MG63 (cell line): ENCODE measurements at regions not wholly inside any gene's neighbourhood (a gene's known extent, or its start where the extent isn't known, plus 50 kb on each side); places are given as distances from the start of the nearest gene placed in this dataset.

Experiments used
- DNase-seq: peaks from one replicate; pipeline ENCODE4 v3.0.0-alpha.2; 2020
- H3K27me3 ChIP-seq: fragments of 250-450 bp; sonication (Bioruptor Pico); 2 replicates; pipeline ENCODE4 v1.5.1; 2020; ENCODE audit warnings: mild to moderate bottlenecking, moderate library complexity
- H3K36me3 ChIP-seq: fragments of 250-450 bp; sonication (Bioruptor Pico); 2 replicates; pipeline ENCODE4 v1.5.1; 2020; ENCODE audit warnings: mild to moderate bottlenecking, moderate library complexity
- H3K4me3 ChIP-seq: fragments of 250-450 bp; sonication (Bioruptor Pico); 2 replicates; pipeline ENCODE4 v1.5.1; 2020; ENCODE audit warnings: mild to moderate bottlenecking, moderate library complexity
- H3K9me3 ChIP-seq: fragments of 250-450 bp; sonication (Bioruptor Pico); 2 replicates; pipeline ENCODE4 v1.5.1; 2020; ENCODE audit warnings: mild to moderate bottlenecking, moderate library complexity

DNA sequence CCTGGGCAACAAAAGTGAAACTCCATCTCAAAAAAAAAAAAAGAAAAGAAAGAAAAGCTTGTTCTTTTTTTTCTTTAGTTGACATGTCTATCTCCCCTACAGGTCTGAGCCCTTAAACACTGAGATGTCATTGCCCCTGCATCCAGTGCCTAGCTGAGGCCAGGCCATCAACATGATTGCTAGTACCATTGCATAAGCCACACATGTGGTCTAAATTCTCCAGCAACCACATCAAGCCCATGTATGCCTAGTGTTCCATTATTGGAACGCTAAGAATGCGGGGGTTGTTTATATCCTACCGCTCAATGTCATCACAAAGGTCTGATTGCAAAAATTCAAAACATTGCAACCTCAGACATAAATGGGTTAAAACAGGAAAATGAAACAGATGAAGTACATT is 62.7 kb downstream of the NPTX2 start:
- Histone ChIP-seq H3K4me3 (no peak overlapping the region), H3K9me3 (no peaks in the 10 kb centered on the region), H3K27me3 (no peaks in the 10 kb centered on the region), H3K36me3 (no peaks in the 10 kb centered on the region)
- DNase-seq, result no peak

DNA sequence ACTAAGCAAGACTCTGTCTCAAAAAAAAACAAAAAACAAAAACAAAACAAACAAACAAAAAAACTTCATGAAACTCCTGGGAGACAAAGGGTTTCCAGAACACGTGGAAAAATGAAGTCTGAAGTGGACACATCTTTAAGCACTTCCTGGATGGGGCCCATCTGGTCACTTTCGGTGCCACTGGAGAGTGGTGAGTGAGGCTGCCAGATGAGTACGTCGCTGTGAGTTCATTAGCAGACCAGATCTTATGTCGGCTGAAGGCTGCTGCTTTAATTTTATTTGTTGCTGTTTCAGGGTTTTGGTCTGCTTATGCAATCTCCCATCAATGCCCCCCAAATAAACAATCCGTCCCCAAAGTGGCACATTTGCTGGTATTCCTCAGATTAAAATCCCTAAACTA is 64.4 kb downstream of the NPTX2 start:
- no peak for DNase-seq
- H3K9me3 ChIP-seq, result no peaks in the 10 kb centered on the region
- no peaks in the 10 kb centered on the region for H3K27me3 ChIP-seq
- H3K4me3 ChIP-seq, result no peak overlapping the region
- H3K36me3 ChIP-seq, result no peaks in the 10 kb centered on the region

DNA sequence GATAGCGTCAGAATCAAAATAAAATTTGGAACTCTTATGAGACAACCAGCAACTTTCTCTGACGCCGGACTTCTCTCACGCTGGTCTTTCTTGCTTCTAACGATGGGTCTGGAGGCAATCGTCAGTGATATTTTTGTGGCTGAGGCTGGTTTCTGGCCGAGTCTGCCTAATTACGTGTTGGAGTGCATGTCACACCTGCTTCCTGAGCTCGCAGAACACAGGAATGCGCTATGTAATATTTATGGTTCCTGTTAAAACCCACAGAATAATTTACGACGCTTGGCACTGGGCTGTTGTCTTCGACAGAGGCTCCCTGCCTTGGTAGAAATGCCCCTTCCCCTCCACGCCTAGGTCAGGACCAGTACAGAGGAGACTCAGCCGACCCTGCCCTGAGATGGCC is 64.9 kb downstream of the NPTX2 start:
- no peak overlapping the region for H3K4me3 ChIP-seq
- no peaks in the 10 kb centered on the region for H3K36me3 ChIP-seq

DNA sequence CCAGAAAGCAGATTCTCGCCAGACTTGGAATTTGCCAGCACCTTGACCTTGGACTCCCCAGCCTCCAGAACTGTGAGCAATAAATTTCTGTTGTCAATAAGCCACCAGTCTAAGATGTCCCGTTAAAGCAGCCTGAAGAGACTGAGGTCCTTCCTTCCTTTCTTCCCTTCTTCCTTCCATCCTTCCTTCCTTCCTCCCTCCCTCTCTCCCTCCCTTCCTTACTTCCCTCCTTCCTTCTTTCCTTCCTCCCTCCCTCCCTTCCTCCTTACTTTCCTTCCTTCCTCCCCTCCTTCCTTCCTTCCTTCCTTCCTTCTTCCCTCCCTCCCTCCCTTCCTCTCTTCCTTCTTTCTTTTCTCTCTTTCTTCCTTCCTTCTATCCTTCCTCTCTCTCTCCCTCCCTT is 66.4 kb downstream of the NPTX2 start:
- H3K9me3 ChIP-seq, result no peaks in the 10 kb centered on the region
- no peaks in the 10 kb centered on the region for H3K36me3 ChIP-seq
- H3K4me3 ChIP-seq, result no peak overlapping the region
- no peak for DNase-seq
- H3K27me3 ChIP-seq, result no peaks in the 10 kb centered on the region

More for the DNA sequence above, 64.9 kb downstream of the NPTX2 start:
- Histone ChIP-seq H3K9me3 (no peaks in the 10 kb centered on the region), H3K27me3 (no peaks in the 10 kb centered on the region)
- no peak for DNase-seq

DNA sequence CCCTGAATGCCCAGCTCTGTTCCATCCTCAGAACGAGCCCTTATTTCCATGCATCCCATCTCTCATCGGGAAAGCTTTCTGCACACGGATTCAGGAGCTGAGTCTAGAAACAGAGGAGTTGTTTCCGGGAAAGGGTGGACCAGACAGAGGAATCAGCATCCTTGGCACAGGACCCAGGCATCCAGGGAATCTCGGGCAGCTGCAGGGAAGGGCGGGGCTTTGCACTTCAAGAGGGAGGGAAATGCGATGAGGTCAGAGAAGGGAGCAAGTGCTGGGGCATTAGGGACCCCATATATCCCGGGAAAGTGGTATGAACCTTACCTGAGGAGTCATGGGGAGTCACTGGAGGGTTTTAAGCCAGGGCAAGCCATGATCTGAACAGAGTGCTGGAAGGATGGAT is 68.5 kb downstream of the NPTX2 start:
- Histone ChIP-seq H3K4me3 (no peak overlapping the region), H3K9me3 (no peaks in the 10 kb centered on the region), H3K36me3 (no peaks in the 10 kb centered on the region), H3K27me3 (no peaks in the 10 kb centered on the region)
- DNase-seq, result no peak

DNA sequence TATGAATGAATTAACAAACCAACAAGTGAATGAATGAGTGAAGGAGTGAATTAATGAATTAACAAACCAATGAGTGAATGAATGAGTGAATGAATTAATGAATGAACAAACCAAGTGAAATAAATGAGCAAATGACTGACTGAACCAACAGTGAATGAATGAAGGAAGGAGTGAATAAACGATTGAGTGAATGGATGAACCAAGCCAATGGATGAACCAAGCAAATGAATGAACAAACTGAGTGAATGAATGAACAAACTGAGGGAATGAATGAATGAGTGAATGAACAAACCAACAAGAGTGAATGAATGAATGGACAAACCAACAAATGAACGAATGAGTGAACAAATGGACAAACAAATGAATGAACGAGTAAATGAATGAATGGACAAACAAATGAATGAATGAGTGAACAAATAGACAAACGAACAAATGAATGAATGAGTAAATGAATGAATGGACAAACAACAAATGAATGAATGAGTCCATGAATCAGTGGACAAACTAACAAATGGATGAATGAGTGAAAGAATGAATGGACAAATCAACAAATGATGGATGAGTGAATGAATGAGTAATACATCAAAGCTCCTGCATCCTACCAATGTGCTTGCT is 69.5 kb downstream of the NPTX2 start:
- no peak for DNase-seq
- Histone ChIP-seq H3K4me3 (no peak overlapping the region), H3K27me3 (no peaks in the 10 kb centered on the region), H3K9me3 (no peaks in the 10 kb centered on the region), H3K36me3 (no peaks in the 10 kb centered on the region)

DNA sequence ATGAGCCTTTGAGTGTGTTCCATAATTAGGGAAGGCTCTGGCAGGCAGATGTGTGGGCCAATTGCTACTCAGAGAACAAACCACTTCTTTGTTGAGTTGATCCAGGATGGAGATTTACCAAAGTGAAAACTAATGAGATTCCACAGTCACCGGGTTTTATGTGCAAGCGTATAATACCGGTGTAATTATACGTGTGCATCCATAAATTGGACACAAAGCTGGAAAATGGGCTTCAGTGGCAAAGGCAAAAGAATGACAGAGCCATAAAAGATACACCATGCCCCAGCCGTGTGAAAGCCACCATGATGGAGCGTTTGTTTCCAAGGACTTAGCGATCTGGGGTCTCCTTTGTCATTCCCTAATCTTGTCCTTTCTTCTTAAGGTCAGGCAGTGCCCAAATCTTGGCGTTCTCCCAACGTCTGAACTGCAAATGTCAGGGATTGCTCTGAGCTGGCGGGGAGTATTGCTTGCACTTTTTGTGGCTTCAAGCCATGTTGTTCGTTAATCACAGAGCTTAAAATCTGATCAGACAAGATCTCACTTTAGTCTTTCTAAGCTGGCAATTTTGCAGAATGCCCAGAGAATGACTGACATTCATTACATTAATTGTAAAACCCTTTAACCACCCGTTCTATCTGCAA is 70.1 kb downstream of the NPTX2 start:
- H3K27me3 ChIP-seq, result no peaks in the 10 kb centered on the region
- DNase-seq, result no peak
- H3K4me3 ChIP-seq, result no peak overlapping the region
- no peaks in the 10 kb centered on the region for H3K9me3 ChIP-seq
- no peaks in the 10 kb centered on the region for H3K36me3 ChIP-seq

DNA sequence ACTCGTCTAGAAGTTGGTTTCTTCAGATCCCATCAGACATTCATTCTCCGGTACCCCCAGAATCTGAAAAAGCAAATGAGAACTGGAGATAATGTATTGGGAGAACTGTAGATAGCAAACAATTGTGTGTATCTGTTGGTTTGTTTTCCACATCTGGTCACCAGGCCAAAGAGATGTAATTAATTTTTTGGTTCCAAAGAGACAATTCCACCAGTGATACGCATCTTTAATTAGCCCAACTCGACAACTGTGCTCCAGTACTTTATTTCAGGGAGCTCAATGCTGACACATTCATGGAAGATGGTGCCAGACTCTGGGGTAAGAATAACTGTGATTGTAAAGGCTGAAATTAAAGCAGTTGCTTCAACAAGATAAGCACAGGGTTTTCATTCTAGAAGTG is 74.5 kb downstream of the NPTX2 start:
- H3K9me3 ChIP-seq, result no peaks in the 10 kb centered on the region
- H3K36me3 ChIP-seq, result no peaks in the 10 kb centered on the region
- H3K27me3 ChIP-seq, result no peaks in the 10 kb centered on the region
- DNase-seq, result no peak
- no peak overlapping the region for H3K4me3 ChIP-seq

DNA sequence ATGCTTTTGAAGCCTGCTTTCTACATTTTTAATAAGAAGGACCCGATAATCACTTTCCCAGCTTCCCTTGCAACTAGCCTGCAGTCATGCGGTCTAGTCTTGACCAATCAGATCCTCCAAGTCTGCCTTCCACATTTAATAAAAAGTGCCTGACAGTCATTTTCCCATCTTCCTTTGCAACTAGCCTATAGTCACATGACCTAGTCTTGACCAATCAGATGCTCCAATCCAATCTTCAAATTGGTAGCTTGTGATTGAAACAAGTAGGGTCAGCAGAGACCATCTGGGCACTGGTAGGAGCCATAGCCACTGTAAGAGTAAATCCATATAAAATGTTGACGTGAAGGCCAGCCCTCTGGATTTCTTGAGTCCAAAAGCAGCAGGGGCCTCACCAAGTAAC is 80.0 kb downstream of the NPTX2 start:
- no peaks in the 10 kb centered on the region for H3K27me3 ChIP-seq
- H3K4me3 ChIP-seq, result no peak overlapping the region
- no peaks in the 10 kb centered on the region for H3K9me3 ChIP-seq
- H3K36me3 ChIP-seq, result no peaks in the 10 kb centered on the region
- DNase-seq, result no peak

DNA sequence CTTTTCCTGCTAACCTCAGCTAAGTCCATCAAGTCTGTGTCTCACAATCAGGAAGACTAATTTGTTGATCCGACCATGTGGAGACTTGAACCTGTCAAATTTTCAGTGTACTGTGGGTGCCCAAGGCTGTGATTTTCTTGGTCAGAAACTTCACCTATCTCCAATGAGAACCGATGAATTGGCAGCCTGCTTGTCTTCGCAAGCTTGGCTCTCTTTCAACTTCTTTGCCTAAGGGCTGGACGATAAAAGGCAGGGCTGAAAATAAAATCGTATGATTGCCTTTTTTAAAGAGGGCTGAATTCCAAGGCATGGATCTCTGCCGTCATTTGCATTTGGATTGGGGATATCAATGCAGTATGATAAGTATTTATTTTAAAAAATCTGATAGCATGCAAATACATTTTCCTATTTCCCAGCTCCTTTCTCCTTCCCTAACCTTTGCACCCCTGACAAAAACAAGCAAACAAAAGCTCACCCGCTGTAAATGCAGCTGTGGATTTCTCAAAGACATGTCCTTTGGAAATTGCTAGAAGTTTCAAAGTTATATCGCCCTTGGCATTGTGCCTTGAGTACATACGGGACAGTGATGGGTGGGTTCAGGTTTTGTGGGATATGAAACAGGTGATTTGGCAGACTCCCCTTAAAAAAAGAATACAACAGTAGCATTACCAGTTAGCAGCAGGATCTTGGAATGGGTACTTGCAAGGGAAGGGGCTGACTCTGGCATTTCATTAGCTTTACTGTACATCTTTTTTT is 80.6 kb downstream of the NPTX2 start:
- no peaks in the 10 kb centered on the region for H3K27me3 ChIP-seq
- no peaks in the 10 kb centered on the region for H3K9me3 ChIP-seq
- no peak for DNase-seq
- H3K36me3 ChIP-seq, result no peaks in the 10 kb centered on the region
- no peak overlapping the region for H3K4me3 ChIP-seq

DNA sequence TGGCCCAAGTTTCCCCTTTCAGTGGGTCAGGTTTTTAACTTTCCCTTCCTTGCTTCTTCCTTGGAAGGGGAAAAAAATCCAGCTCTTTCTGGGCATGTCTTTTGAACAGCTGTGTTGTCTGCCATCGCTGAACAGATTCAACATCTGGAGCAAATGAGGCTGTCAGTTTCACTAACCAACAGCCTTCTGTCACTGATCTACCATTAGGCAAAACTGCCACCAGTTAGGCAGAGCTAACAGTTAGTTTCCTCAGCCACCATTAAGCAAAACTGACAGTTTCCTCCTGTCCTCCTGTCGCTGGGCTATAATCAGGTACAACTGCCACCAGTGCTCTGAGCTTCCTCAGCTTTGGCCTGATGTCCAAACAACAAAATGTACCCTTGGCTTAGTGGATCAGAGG is 81.9 kb downstream of the NPTX2 start:
- Histone ChIP-seq H3K27me3 (no peaks in the 10 kb centered on the region), H3K9me3 (no peaks in the 10 kb centered on the region), H3K36me3 (no peaks in the 10 kb centered on the region), H3K4me3 (no peak overlapping the region)
- DNase-seq, result no peak

DNA sequence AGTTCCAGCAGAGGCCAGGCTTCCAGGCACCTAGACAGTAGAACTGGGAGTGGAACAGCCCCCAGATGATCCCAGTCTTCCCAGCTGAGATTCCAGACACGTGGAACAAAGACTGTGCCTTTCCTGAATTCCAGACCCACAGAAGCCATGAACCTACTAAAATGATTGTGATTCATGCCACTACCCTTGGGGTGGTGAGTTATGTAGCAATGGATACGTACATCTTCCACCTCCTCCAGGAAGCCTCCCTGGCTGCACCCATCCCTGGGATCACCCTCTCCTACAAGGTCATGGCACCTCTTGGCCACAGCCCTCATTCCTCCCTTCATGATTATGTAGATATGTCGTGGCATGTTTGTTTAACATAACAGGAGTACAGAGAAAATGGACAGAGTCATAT is 83.4 kb downstream of the NPTX2 start:
- no peak overlapping the region for H3K4me3 ChIP-seq
- no peaks in the 10 kb centered on the region for H3K36me3 ChIP-seq
- no peaks in the 10 kb centered on the region for H3K9me3 ChIP-seq
- H3K27me3 ChIP-seq, result no peaks in the 10 kb centered on the region
- DNase-seq, result no peak

DNA sequence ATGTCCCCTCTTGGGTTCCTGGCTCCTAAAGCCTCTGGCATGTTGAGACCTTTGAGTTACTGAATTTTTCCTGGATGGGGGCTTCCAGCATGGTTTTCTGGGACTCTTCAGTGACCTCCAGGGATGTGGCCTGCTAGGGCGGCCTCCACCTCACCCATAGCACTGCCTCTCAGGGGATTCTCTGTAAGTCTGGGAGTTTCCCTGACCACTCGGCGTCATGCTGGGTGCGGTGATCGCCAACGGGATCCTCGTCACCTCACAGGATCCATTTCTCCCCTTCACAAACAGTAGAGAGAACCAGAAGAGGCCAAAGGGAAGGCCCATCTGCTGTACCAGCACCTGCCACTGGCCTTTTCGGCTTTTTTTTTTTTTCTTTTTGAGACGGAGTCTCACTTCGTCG is 84.3 kb downstream of the NPTX2 start:
- Histone ChIP-seq H3K27me3 (no peaks in the 10 kb centered on the region), H3K4me3 (no peak overlapping the region), H3K9me3 (no peaks in the 10 kb centered on the region), H3K36me3 (no peaks in the 10 kb centered on the region)
- no peak for DNase-seq

DNA sequence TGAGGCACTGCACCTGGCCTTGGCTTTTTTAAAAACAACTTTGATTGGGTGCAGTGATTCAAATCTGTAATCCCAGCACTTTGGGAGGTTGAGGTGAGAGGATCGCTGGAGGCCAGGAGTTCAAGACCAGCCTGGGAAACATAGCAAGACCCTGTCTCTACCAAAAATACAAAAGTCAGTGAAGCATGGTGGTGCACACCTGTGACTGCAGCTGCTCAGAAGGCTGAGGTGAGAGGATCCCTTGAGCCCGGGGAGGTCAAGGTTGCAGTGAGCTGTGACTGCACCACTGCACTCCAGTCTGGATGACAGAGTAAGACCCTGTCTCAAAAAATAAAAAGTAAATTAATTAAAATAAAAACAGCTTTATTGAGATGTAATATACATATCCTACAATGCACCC is 84.9 kb downstream of the NPTX2 start:
- no peaks in the 10 kb centered on the region for H3K27me3 ChIP-seq
- no peak overlapping the region for H3K4me3 ChIP-seq
- H3K36me3 ChIP-seq, result no peaks in the 10 kb centered on the region
- DNase-seq, result no peak
- H3K9me3 ChIP-seq, result no peaks in the 10 kb centered on the region

DNA sequence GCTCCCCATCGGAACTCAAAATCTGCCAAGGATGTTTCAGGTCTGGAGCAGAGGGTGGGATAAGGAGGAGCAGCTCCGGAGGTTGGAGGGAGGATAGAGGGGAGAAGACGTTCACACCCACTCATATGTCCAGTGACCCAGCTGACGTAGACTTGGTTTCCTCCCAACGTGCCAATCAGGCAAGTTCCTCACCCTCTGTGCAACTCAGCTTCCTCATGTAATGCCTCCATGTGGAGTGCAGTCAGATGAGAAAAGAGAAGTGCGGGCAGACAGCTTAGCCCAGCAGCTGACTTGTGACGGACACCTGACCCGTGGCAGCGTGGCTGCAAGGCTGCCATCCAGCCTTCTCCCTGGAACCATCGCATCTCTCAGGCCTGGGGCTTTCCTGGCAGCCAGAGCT is 86.8 kb downstream of the NPTX2 start:
- Histone ChIP-seq H3K4me3 (no peak overlapping the region), H3K9me3 (no peaks in the 10 kb centered on the region), H3K36me3 (no peaks in the 10 kb centered on the region), H3K27me3 (no peaks in the 10 kb centered on the region)
- no peak for DNase-seq

DNA sequence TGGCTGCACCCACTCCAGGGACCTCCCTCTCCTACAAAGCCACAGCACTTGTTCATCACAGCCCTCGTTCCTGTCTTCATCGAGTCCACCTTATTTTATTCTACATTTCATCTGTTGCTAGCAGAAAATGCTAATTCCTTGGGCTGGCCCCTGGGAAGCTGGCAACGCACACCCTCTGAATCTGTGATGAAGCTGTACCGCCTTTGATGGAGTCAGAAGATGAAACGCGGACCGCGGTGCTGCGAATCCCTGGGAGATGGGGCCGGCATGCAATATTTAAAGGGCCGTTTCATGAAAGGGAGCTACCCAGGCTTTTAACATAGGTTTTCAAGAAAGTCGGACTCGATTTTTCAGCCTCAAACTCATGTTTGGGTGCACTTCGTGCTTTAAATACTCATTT is 88.5 kb downstream of the NPTX2 start:
- H3K9me3 ChIP-seq, result no peaks in the 10 kb centered on the region
- no peak overlapping the region for H3K4me3 ChIP-seq
- no peak for DNase-seq
- no peaks in the 10 kb centered on the region for H3K36me3 ChIP-seq
- no peaks in the 10 kb centered on the region for H3K27me3 ChIP-seq

DNA sequence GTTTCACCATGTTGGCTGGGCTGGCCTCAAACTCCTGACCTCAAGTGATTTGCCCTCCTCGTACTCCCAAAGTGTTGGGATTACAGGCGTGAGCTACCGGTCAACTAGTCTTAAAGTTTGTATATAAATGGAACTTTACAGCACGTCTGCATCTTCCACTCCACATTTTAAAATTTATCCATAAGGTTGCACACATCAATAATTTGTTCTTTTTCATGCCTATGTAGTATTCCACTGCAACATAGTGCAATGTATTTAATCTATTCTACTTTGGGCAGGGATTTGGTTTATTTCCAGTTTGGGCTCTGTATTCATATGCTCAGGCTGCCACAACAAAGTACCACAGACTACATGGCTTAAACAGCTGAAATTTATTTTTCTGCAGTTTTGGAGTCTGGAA is 90.0 kb downstream of the NPTX2 start:
- Histone ChIP-seq H3K36me3 (no peaks in the 10 kb centered on the region), H3K9me3 (no peaks in the 10 kb centered on the region), H3K4me3 (no peak overlapping the region), H3K27me3 (no peaks in the 10 kb centered on the region)
- DNase-seq, result no peak

DNA sequence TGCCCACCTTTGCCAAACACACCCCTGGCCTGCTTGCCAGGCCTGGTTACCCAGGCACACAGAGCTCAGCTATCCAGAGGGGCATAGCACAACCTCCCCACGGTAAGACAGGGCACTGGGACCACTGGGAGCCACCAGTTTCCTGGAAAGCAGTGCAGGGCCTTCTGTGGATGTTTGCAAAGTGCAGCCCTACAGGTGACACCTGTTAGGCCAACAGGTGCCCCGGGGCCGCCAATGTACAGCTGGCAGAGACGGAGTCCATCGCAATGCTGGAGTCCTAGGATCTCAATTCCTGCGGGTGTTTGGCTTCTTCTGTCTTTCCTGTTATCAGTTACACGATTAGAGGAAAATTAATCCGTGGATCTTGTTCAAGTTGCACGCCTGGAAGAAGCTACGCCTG is 94.9 kb downstream of the NPTX2 start:
- H3K36me3 ChIP-seq, result no peaks in the 10 kb centered on the region
- H3K27me3 ChIP-seq, result peaks cover 9% of the 10 kb centered on the region
- DNase-seq, result no peak
- H3K9me3 ChIP-seq, result no peaks in the 10 kb centered on the region
- no peak overlapping the region for H3K4me3 ChIP-seq
